ENCODE measurements at regions not wholly inside any gene's neighbourhood (a gene's known extent, or its start where the extent isn't known, plus 50 kb on each side); places are given as distances from the start of the nearest gene placed in this dataset.

- Mint-ChIP-seq H3K9me3 (ENCODE audit: unreplicated experiment) (peaks cover 10% of the 10 kb centered on the region), H3K27ac (ENCODE audit: unreplicated experiment) (no peak overlapping the region), H3K36me3 (ENCODE audit: low read depth, unreplicated experiment) (no peaks in the 10 kb centered on the region), H3K4me1 (ENCODE audit: low read depth, unreplicated experiment) (no peaks in the 10 kb centered on the region), H3K4me3 (ENCODE audit: unreplicated experiment) (no peak overlapping the region), H3K27me3 (ENCODE audit: low read depth, unreplicated experiment) (peaks cover 30% of the 10 kb centered on the region)
- H3K9ac ChIP-seq (ENCODE audit: low read length): no peak overlapping the region
- DNase-seq (ENCODE audit: low read depth): no peak
- FAIRE-seq: no peak
- H3K4me2 ChIP-seq (ENCODE audit: low read length): no peak overlapping the region
- no peak overlapping the region for H2AFZ ChIP-seq (ENCODE audit: low read depth, low read length)
- H3K27ac ChIP-seq (ENCODE audit: low read depth, low read length): no peak overlapping the region
- H4K20me1 ChIP-seq (ENCODE audit: insufficient read depth, low read length): no peaks in the 10 kb centered on the region
- no peaks in the 10 kb centered on the region for H3K36me3 ChIP-seq (ENCODE audit: insufficient read depth, low read length)
- H3K79me2 ChIP-seq (ENCODE audit: insufficient read depth, low read length): no peaks in the 10 kb centered on the region
- no peaks in the 10 kb centered on the region for H3K4me1 ChIP-seq (ENCODE audit: insufficient read depth, low read length)
- no peak overlapping the region for H3K4me3 ChIP-seq (ENCODE audit: insufficient read depth, low read depth, low read length)
- no peaks in the 10 kb centered on the region for H3K9me3 ChIP-seq (ENCODE audit: insufficient read depth, low read depth, low read length)
- TF ChIP-seq CTCF (IDR thresholded peaks at IDR 0.05; ENCODE audit: insufficient read depth, low read depth, low read length) (no peak), EZH2 (IDR thresholded peaks at IDR 0.05; ENCODE audit: insufficient read depth, low read length) (no peak)
- H3K27me3 ChIP-seq (ENCODE audit: insufficient read depth, low read length): peaks cover 2% of the 10 kb centered on the region
Observed at GRCh38 chr12:111242184-111242583, 126.7 kb downstream of the PHETA1 start.

GRCh38 chr12:111240374-111240773, 128.5 kb downstream of the PHETA1 start:
- no peak overlapping the region for H2AFZ ChIP-seq (ENCODE audit: low read depth, low read length)
- H3K4me3 ChIP-seq (ENCODE audit: insufficient read depth, low read depth, low read length): no peak overlapping the region
- no peak overlapping the region for H3K27ac ChIP-seq (ENCODE audit: low read depth, low read length)
- DNase-seq (ENCODE audit: low read depth) (no peak), FAIRE-seq (no peak)
- no peak overlapping the region for H3K9ac ChIP-seq (ENCODE audit: low read length)
- H3K27ac Mint-ChIP-seq (ENCODE audit: unreplicated experiment): no peak overlapping the region
- no peaks in the 10 kb centered on the region for H3K36me3 ChIP-seq (ENCODE audit: insufficient read depth, low read length)
- H3K27me3 Mint-ChIP-seq (ENCODE audit: low read depth, unreplicated experiment): peaks cover 28% of the 10 kb centered on the region
- peaks cover 12% of the 10 kb centered on the region for H3K9me3 Mint-ChIP-seq (ENCODE audit: unreplicated experiment)
- peaks cover 2% of the 10 kb centered on the region for H3K27me3 ChIP-seq (ENCODE audit: insufficient read depth, low read length)
- no peaks in the 10 kb centered on the region for H3K36me3 Mint-ChIP-seq (ENCODE audit: low read depth, unreplicated experiment)
- H3K4me1 Mint-ChIP-seq (ENCODE audit: low read depth, unreplicated experiment): no peaks in the 10 kb centered on the region
- no peaks in the 10 kb centered on the region for H4K20me1 ChIP-seq (ENCODE audit: insufficient read depth, low read length)
- H3K79me2 ChIP-seq (ENCODE audit: insufficient read depth, low read length): no peaks in the 10 kb centered on the region
- TF ChIP-seq EZH2 (IDR thresholded peaks at IDR 0.05; ENCODE audit: insufficient read depth, low read length) (no peak), CTCF (IDR thresholded peaks at IDR 0.05; ENCODE audit: insufficient read depth, low read depth, low read length) (no peak)
- H3K4me1 ChIP-seq (ENCODE audit: insufficient read depth, low read length): no peaks in the 10 kb centered on the region
- H3K9me3 ChIP-seq (ENCODE audit: insufficient read depth, low read depth, low read length): no peaks in the 10 kb centered on the region
- no peak overlapping the region for H3K4me2 ChIP-seq (ENCODE audit: low read length)
- no peak overlapping the region for H3K4me3 Mint-ChIP-seq (ENCODE audit: unreplicated experiment)

- Histone ChIP-seq H2AFZ (ENCODE audit: low read depth, low read length) (no peak overlapping the region), H3K27ac (ENCODE audit: low read depth, low read length) (no peak overlapping the region), H3K36me3 (ENCODE audit: insufficient read depth, low read length) (no peaks in the 10 kb centered on the region), H3K79me2 (ENCODE audit: insufficient read depth, low read length) (no peaks in the 10 kb centered on the region), H4K20me1 (ENCODE audit: insufficient read depth, low read length) (no peaks in the 10 kb centered on the region), H3K9me3 (ENCODE audit: insufficient read depth, low read depth, low read length) (no peaks in the 10 kb centered on the region), H3K27me3 (ENCODE audit: insufficient read depth, low read length) (peaks cover 2% of the 10 kb centered on the region), H3K4me3 (ENCODE audit: insufficient read depth, low read depth, low read length) (no peak overlapping the region), H3K9ac (ENCODE audit: low read length) (no peak overlapping the region), H3K4me1 (ENCODE audit: insufficient read depth, low read length) (no peaks in the 10 kb centered on the region), H3K4me2 (ENCODE audit: low read length) (no peak overlapping the region)
- no peaks in the 10 kb centered on the region for H3K36me3 Mint-ChIP-seq (ENCODE audit: low read depth, unreplicated experiment)
- DNase-seq (ENCODE audit: low read depth) (no peak), FAIRE-seq (no peak)
- peaks cover 9% of the 10 kb centered on the region for H3K9me3 Mint-ChIP-seq (ENCODE audit: unreplicated experiment)
- TF ChIP-seq EZH2 (IDR thresholded peaks at IDR 0.05; ENCODE audit: insufficient read depth, low read length): no peak
- TF ChIP-seq CTCF (IDR thresholded peaks at IDR 0.05; ENCODE audit: insufficient read depth, low read depth, low read length): no peak
- H3K4me3 Mint-ChIP-seq (ENCODE audit: unreplicated experiment): no peak overlapping the region
- no peak overlapping the region for H3K27ac Mint-ChIP-seq (ENCODE audit: unreplicated experiment)
- peaks cover 34% of the 10 kb centered on the region for H3K27me3 Mint-ChIP-seq (ENCODE audit: low read depth, unreplicated experiment)
- no peaks in the 10 kb centered on the region for H3K4me1 Mint-ChIP-seq (ENCODE audit: low read depth, unreplicated experiment)
Observed at GRCh38 chr12:111239235-111239634, 129.7 kb downstream of the PHETA1 start.
